ENCODE measurements at regions not wholly inside any gene's neighbourhood (a gene's known extent, or its start where the extent isn't known, plus 50 kb on each side); places are given as distances from the start of the nearest gene placed in this dataset.

- TF ChIP-seq, protein P1, sequence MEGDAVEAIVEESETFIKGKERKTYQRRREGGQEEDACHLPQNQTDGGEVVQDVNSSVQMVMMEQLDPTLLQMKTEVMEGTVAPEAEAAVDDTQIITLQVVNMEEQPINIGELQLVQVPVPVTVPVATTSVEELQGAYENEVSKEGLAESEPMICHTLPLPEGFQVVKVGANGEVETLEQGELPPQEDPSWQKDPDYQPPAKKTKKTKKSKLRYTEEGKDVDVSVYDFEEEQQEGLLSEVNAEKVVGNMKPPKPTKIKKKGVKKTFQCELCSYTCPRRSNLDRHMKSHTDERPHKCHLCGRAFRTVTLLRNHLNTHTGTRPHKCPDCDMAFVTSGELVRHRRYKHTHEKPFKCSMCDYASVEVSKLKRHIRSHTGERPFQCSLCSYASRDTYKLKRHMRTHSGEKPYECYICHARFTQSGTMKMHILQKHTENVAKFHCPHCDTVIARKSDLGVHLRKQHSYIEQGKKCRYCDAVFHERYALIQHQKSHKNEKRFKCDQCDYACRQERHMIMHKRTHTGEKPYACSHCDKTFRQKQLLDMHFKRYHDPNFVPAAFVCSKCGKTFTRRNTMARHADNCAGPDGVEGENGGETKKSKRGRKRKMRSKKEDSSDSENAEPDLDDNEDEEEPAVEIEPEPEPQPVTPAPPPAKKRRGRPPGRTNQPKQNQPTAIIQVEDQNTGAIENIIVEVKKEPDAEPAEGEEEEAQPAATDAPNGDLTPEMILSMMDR (conservative IDR thresholded peaks at IDR 0.05; ENCODE audit: low read length), result no peak
- no peak for TF ChIP-seq EZH2phosphoT487 (IDR thresholded peaks at IDR 0.05; ENCODE audit: borderline replicate concordance)
These were observed 958.8 kb upstream of the TMEFF2 start for GRCh38 chr2:193153576-193153975.
